Sigmoid colon (tissue), 4 donors: ENCODE measurements at regions not wholly inside any gene's neighbourhood (a gene's known extent, or its start where the extent isn't known, plus 50 kb on each side); places are given as distances from the start of the nearest gene placed in this dataset.

Source experiments
- CTCF ChIP-seq, 4 experiments: fragments of 450-650 bp in 3 of 4; fragments of 200-600 bp in 1 of 4; IDR thresholded peaks; one replicate each; pipeline ENCODE4 v1.5.1; 2016 to 2019; ENCODE audit warnings: antibody characterized with exemption in 4 of 4, mild to moderate bottlenecking in 3 of 4, moderate library complexity in 2 of 4
- EP300 ChIP-seq, 4 donors: sonication (generic); formaldehyde crosslinking; IDR thresholded peaks; one replicate each; pipeline ENCODE4 v1.6.1; 2017; ENCODE audit warnings: antibody characterized with exemption in 4 of 4
- POLR2A ChIP-seq, 2 donors: fragments of 450-650 bp; IDR thresholded peaks; one replicate each; pipeline ENCODE4 v1.6.1; 2016; ENCODE audit warnings: antibody characterized with exemption in 2 of 2, mild to moderate bottlenecking in 2 of 2, moderate library complexity in 2 of 2
- POLR2AphosphoS5 ChIP-seq, 4 donors: sonication (generic); formaldehyde crosslinking; IDR thresholded peaks; one replicate each; pipeline ENCODE4 v1.6.1; 2017; ENCODE audit warnings: antibody characterized with exemption in 4 of 4

- no peak for TF ChIP-seq POLR2A (IDR thresholded peaks at IDR 0.05)
- no peak for TF ChIP-seq CTCF (IDR thresholded peaks at IDR 0.05)
- TF ChIP-seq POLR2AphosphoS5 (IDR thresholded peaks at IDR 0.05), result no peak
- TF ChIP-seq EP300 (IDR thresholded peaks at IDR 0.05), result no peak
These were observed 349.3 kb downstream of the MN1 start for GRCh38 chr22:27452245-27452644.
